ENCODE measurements at regions not wholly inside any gene's neighbourhood (a gene's known extent, or its start where the extent isn't known, plus 50 kb on each side); places are given as distances from the start of the nearest gene placed in this dataset.

DNA sequence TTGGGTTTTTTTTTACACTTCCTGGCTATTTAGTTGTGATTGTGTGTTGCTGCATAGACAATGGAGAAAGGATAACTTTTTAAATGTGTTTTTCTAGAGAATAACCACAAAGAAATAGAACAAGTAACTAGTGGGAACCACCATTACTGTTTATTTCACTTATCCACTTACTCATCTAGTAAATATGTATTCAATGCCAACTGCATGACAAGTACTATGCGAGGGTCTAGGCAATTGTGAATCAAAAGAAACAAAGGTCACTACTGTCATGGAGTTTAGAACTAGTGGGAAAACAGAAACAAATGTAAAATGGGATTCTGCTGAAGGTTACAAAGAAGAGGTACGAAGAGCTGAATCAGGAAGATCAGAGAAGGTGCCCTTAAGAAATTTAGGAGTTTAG lies 600.9 kb upstream of the ROBO2 start:
- H3K4me3 Mint-ChIP-seq = no peak overlapping the region
- no peaks in the 10 kb centered on the region for H3K36me3 Mint-ChIP-seq (ENCODE audit: low read depth)
- DNase-seq = no peak
- no peaks in the 10 kb centered on the region for H3K4me1 Mint-ChIP-seq
- intact Hi-C loops (cut with micrococcal nuclease) = no loop called here
- H3K27me3 Mint-ChIP-seq = no peaks in the 10 kb centered on the region
- H3K27ac Mint-ChIP-seq = no peak overlapping the region
- H3K9me3 Mint-ChIP-seq = peaks cover 10% of the 10 kb centered on the region

DNA sequence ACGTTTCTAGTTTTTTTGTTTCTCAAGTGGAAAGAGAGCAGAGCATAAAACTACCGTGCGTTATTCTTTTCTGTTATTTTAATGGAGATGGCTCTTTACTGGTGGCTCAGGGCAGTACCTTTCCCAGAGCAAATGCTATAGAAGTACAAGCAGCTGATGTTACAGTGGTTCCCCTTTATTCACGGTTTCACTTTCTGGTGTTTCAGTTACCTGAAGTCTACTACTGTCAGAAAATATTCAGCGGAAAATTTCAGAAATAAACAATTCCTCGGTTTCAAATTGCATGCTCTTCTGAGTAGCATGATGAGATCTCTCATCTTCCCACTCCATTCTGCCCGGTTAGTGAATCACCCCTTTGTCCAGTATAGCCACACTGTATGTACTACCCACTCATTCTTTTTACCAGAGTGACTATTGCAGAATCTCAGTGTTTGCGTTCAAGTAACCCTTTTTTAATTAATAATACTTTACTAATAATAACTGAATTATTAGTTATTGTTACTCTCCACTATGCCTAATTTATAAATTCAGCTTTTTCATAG lies 597.5 kb upstream of the ROBO2 start:
- Mint-ChIP-seq H3K9me3 (peaks cover 5% of the 10 kb centered on the region), H3K4me3 (no peak overlapping the region), H3K27ac (no peak overlapping the region), H3K4me1 (no peaks in the 10 kb centered on the region), H3K27me3 (no peaks in the 10 kb centered on the region), H3K36me3 (ENCODE audit: low read depth) (no peaks in the 10 kb centered on the region)
- intact Hi-C loops (cut with micrococcal nuclease) = no loop called here
- no peak for DNase-seq

GRCh38 chr3:76456322-76456721 lies 583.6 kb upstream of the ROBO2 start:
- Mint-ChIP-seq H3K9me3 (peaks cover 6% of the 10 kb centered on the region), H3K27ac (no peak overlapping the region), H3K27me3 (no peaks in the 10 kb centered on the region), H3K4me3 (no peak overlapping the region), H3K4me1 (no peaks in the 10 kb centered on the region), H3K36me3 (ENCODE audit: low read depth) (no peaks in the 10 kb centered on the region)
- intact Hi-C loops (cut with micrococcal nuclease) = no loop called here
- no peak for DNase-seq

GRCh38 chr3:76463501-76463900 lies 576.4 kb upstream of the ROBO2 start:
- no peaks in the 10 kb centered on the region for H3K27me3 Mint-ChIP-seq
- intact Hi-C loops (cut with micrococcal nuclease) = no loop called here
- no peaks in the 10 kb centered on the region for H3K4me1 Mint-ChIP-seq
- no peak overlapping the region for H3K27ac Mint-ChIP-seq
- DNase-seq = no peak
- H3K9me3 Mint-ChIP-seq = peaks cover 2% of the 10 kb centered on the region
- H3K36me3 Mint-ChIP-seq (ENCODE audit: low read depth) = no peaks in the 10 kb centered on the region
- H3K4me3 Mint-ChIP-seq = no peak overlapping the region

DNA sequence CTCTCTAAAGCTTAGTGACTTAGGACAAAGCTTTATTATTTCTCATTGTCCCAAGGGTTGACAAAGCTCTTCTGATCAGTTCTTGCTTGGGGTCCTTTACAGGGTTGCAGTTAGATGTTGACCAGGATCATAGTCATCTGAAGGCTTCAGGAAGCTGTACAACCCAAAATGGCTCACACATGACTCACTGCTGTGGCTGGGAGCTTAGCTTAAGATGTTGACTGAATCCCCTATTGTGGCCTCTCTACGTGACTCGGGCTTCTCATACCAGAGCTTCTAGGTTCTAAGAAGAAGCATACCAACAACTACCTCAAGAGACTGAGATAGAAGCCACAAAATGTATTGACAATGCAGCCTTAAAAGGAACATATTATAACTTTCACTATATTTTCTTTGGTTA lies 569.6 kb upstream of the ROBO2 start:
- Mint-ChIP-seq H3K9me3 (peaks cover 9% of the 10 kb centered on the region), H3K27ac (no peak overlapping the region), H3K27me3 (no peaks in the 10 kb centered on the region), H3K36me3 (ENCODE audit: low read depth) (no peaks in the 10 kb centered on the region), H3K4me1 (no peaks in the 10 kb centered on the region), H3K4me3 (no peak overlapping the region)
- intact Hi-C loops (cut with micrococcal nuclease) = no loop called here
- DNase-seq = no peak

GRCh38 chr3:76474632-76475031 lies 565.3 kb upstream of the ROBO2 start:
- intact Hi-C loops (cut with micrococcal nuclease) = no loop called here
- H3K36me3 Mint-ChIP-seq (ENCODE audit: low read depth) = no peaks in the 10 kb centered on the region
- no peaks in the 10 kb centered on the region for H3K27me3 Mint-ChIP-seq
- H3K27ac Mint-ChIP-seq = no peak overlapping the region
- no peak overlapping the region for H3K4me3 Mint-ChIP-seq
- peaks cover 8% of the 10 kb centered on the region for H3K9me3 Mint-ChIP-seq
- no peaks in the 10 kb centered on the region for H3K4me1 Mint-ChIP-seq
- DNase-seq = no peak

DNA sequence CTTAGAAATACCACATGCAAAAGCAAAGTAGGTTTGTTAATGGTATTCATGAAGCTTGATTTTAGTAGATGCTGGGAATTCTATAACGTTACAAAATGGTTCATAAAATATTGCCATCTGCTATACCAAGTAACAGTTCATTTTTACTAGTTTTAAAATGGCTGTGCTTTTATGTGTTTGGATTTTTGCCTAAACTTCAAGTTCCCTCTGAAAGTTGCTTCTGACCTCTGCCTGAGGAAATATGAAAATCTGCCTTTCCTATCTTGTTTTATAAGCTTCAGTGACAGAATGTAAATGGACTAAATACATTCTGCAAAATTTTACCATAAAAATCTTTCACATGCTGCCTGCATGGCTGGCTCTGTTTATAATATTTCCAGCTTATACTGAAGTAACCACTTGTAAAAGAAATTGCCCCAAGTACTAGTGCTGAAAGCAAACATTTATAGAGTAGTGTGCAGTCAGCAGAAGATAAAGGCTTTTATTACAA lies 560.7 kb upstream of the ROBO2 start:
- peaks cover 5% of the 10 kb centered on the region for H3K9me3 Mint-ChIP-seq
- no peaks in the 10 kb centered on the region for H3K36me3 Mint-ChIP-seq (ENCODE audit: low read depth)
- no peaks in the 10 kb centered on the region for H3K27me3 Mint-ChIP-seq
- DNase-seq = no peak
- no peak overlapping the region for H3K27ac Mint-ChIP-seq
- no peaks in the 10 kb centered on the region for H3K4me1 Mint-ChIP-seq
- intact Hi-C loops (cut with micrococcal nuclease) = no loop called here
- no peak overlapping the region for H3K4me3 Mint-ChIP-seq

DNA sequence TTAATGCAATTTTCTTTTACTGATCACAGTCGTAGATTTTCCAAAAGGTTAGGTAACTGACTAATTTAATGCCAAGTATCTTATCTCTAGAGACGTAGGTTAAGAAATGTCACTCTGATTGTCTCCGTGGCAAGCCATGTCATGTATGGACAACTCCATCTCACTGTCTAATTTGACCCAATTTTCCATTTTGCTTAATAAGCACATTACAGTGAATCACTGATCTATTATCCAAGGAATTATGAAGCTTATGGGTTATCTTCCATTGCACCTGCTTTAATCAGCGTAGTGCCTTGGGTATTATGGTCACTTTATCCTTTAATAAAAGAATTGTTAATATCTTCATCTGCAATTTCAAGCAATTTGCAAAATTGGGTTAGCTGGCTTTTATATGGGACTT lies 557.4 kb upstream of the ROBO2 start:
- DNase-seq = no peak
- intact Hi-C loops (cut with micrococcal nuclease) = no loop called here
- H3K27me3 Mint-ChIP-seq = no peaks in the 10 kb centered on the region
- no peaks in the 10 kb centered on the region for H3K36me3 Mint-ChIP-seq (ENCODE audit: low read depth)
- H3K4me1 Mint-ChIP-seq = no peaks in the 10 kb centered on the region
- H3K27ac Mint-ChIP-seq = no peak overlapping the region
- H3K9me3 Mint-ChIP-seq = no peaks in the 10 kb centered on the region
- H3K4me3 Mint-ChIP-seq = no peak overlapping the region

DNA sequence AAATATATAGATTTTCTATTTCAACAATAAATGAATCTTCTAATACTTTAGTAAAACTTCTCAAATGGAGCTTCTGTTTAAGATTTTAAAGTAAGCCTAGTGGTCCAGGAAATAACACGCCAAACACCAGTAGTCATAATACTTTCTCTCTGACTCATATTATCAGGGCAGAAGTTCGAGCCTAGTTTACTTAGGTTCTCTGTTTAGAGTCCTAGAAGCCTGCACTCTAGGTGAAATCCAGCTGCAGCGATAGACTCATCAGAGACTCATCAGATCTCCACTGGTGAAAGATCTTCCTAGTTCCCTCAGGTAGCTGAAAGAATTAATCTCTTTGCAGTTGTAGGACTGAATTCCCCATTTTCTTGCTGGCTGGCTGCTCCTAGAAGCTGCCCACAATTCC lies 552.5 kb upstream of the ROBO2 start:
- Mint-ChIP-seq H3K36me3 (ENCODE audit: low read depth) (no peaks in the 10 kb centered on the region), H3K4me3 (no peak overlapping the region), H3K27me3 (no peaks in the 10 kb centered on the region), H3K27ac (no peak overlapping the region), H3K9me3 (peaks cover 3% of the 10 kb centered on the region), H3K4me1 (no peaks in the 10 kb centered on the region)
- no peak for DNase-seq
- intact Hi-C loops (cut with micrococcal nuclease) = no loop called here

DNA sequence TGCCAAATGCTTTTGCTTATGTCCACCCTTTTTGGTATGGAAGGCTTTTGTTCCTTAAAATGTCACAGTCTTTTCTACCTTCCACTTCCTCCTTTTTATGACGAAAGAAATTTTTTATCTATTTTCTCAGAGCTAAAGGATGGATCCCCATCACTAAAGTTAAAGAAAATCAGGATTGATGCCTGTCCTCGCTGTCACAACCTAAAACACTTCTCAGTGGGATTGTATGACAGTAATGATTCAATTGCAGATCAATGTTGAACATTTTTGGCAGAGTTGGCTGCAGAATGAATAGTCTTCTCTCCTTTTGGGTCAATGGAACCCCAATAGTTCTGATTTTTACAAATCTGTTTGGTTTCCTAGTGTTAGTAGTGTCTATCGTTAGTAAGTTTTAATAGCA lies 549.8 kb upstream of the ROBO2 start:
- Mint-ChIP-seq H3K9me3 (peaks cover 10% of the 10 kb centered on the region), H3K36me3 (ENCODE audit: low read depth) (no peaks in the 10 kb centered on the region), H3K4me3 (no peak overlapping the region), H3K27ac (no peak overlapping the region), H3K4me1 (no peaks in the 10 kb centered on the region), H3K27me3 (no peaks in the 10 kb centered on the region)
- DNase-seq = no peak
- intact Hi-C loops (cut with micrococcal nuclease) = no loop called here

GRCh38 chr3:76495216-76495615 lies 544.7 kb upstream of the ROBO2 start:
- intact Hi-C loops (cut with micrococcal nuclease) = no loop called here
- H3K36me3 Mint-ChIP-seq (ENCODE audit: low read depth) = no peaks in the 10 kb centered on the region
- no peak overlapping the region for H3K4me3 Mint-ChIP-seq
- H3K9me3 Mint-ChIP-seq = peaks cover 21% of the 10 kb centered on the region
- DNase-seq = no peak
- H3K27me3 Mint-ChIP-seq = no peaks in the 10 kb centered on the region
- H3K4me1 Mint-ChIP-seq = no peaks in the 10 kb centered on the region
- no peak overlapping the region for H3K27ac Mint-ChIP-seq

DNA sequence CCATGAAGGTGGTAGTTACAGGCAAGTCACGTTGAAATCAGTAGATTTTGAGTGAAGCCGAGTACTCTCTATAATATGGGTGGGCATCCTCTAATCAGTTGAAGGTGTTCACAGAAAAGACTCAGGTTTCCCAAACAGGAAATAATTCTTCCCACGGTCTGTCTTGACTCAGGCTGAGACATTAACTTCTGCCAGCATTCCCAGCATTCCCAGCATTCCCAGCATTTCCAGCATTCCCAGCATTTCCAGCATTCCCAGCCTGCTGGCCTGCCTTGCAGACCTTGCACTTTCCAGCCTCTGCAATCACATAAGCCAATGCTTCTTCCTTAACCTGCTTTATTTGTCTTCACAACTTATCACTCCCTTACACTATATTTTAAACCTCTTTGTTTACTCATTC lies 542.3 kb upstream of the ROBO2 start:
- intact Hi-C loops (cut with micrococcal nuclease) = no loop called here
- Mint-ChIP-seq H3K4me1 (no peaks in the 10 kb centered on the region), H3K27me3 (no peaks in the 10 kb centered on the region), H3K36me3 (ENCODE audit: low read depth) (no peaks in the 10 kb centered on the region), H3K27ac (no peak overlapping the region), H3K9me3 (peaks cover 21% of the 10 kb centered on the region), H3K4me3 (no peak overlapping the region)
- DNase-seq = no peak

DNA sequence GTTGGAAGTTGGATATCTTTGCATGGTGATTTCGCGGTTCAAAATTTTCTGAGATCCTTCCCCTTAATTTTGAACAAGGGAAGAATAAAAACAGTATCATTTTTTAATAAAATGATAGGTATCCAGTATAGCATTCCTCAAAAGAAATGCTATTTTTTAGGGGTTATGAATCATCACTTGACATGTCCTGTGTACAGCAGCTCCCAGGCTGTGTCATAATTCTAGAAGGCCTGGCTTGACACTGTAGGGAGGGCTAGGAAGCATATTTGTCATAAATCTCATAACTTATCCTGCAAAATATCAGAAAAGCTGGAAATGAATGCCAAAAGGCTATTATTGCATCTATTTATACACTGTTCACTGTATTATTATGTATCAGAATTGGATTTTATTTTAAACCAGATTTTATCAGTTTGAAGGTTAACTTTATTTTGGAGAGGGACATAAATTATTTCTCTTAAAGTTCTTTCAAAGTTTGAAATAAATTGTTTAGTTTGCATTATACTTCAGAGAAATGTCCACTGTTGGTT lies 539.1 kb upstream of the ROBO2 start:
- no peak for DNase-seq
- intact Hi-C loops (cut with micrococcal nuclease) = no loop called here
- Mint-ChIP-seq H3K36me3 (ENCODE audit: low read depth) (no peaks in the 10 kb centered on the region), H3K27ac (no peak overlapping the region), H3K9me3 (peaks cover 18% of the 10 kb centered on the region), H3K4me3 (no peak overlapping the region), H3K27me3 (no peaks in the 10 kb centered on the region), H3K4me1 (no peaks in the 10 kb centered on the region)

DNA sequence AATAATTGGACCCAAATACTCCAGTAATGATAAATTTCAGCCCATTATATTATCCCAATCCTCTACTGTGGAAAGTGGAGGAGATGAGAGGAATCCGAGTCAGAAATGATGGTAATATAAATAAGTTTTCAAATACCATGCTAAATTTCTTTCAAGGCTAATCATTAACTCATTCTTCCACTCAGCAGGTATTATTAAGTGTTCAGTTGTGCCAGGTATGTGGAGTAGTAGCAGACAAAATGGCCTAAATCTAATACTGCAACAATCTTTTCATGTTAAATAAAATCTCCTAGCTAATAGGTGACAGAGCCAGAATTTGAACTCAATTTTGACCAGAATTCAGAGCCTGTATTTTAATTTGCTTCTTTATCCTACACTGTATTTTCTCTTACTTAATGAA lies 538.6 kb upstream of the ROBO2 start:
- no peak for DNase-seq
- Mint-ChIP-seq H3K9me3 (peaks cover 18% of the 10 kb centered on the region), H3K36me3 (ENCODE audit: low read depth) (no peaks in the 10 kb centered on the region), H3K4me3 (no peak overlapping the region), H3K4me1 (no peaks in the 10 kb centered on the region), H3K27me3 (no peaks in the 10 kb centered on the region), H3K27ac (no peak overlapping the region)
- intact Hi-C loops (cut with micrococcal nuclease) = no loop called here

GRCh38 chr3:76502076-76502475 lies 537.8 kb upstream of the ROBO2 start:
- H3K4me1 Mint-ChIP-seq = no peaks in the 10 kb centered on the region
- DNase-seq = no peak
- peaks cover 18% of the 10 kb centered on the region for H3K9me3 Mint-ChIP-seq
- H3K27ac Mint-ChIP-seq = no peak overlapping the region
- H3K4me3 Mint-ChIP-seq = no peak overlapping the region
- no peaks in the 10 kb centered on the region for H3K27me3 Mint-ChIP-seq
- intact Hi-C loops (cut with micrococcal nuclease) = no loop called here
- no peaks in the 10 kb centered on the region for H3K36me3 Mint-ChIP-seq (ENCODE audit: low read depth)
